SU-DHL-6 (cell line): ENCODE measurements at regions not wholly inside any gene's neighbourhood (a gene's known extent, or its start where the extent isn't known, plus 50 kb on each side); places are given as distances from the start of the nearest gene placed in this dataset.
A peak's percentile ranks its signal among the peaks of the same experiment; 100 is the strongest.

Source experiments
- H2AFZ ChIP-seq: fragments of 200-600 bp; sonication (generic); 2 replicates; pipeline ENCODE4 v1.6.1; 2014; ENCODE audit warnings: low read depth, mild to moderate bottlenecking, moderate library complexity, mixed read lengths, antibody characterized with exemption, low read length; ENCODE audit not compliant: severe bottlenecking
- H3F3A ChIP-seq: fragments of 200-600 bp; shearing (Covaris generic); 2 replicates; pipeline ENCODE4 v1.6.0; 2016; ENCODE audit warnings: antibody characterized with exemption, mild to moderate bottlenecking; ENCODE audit not compliant: insufficient read depth
- H3K27ac ChIP-seq: fragments of 200-600 bp; sonication (generic); 2 replicates; pipeline ENCODE4 v1.5.1; 2016; ENCODE audit warnings: low read depth, mild to moderate bottlenecking, low read length, moderate library complexity, mixed read lengths
- H3K27me3 ChIP-seq: fragments of 200-600 bp; sonication (generic), shearing (Covaris generic); 2 replicates; pipeline ENCODE4 v1.6.0; 2014; ENCODE audit warnings: mild to moderate bottlenecking, low read length
- H3K36me3 ChIP-seq: fragments of 200-600 bp; sonication (generic); 2 replicates; pipeline ENCODE4 v1.6.1; 2014; ENCODE audit warnings: mild to moderate bottlenecking, low read length, mixed read lengths
- H3K4me2 ChIP-seq: fragments of 300-600, 200-600 bp; shearing (Covaris generic), sonication (generic); 2 replicates; pipeline ENCODE4 v1.6.0; 2014; ENCODE audit warnings: low read length, low read depth, mild to moderate bottlenecking; ENCODE audit not compliant: poor library complexity, severe bottlenecking
- H3K4me3 ChIP-seq: fragments of 200-600 bp; sonication (generic); 2 replicates; pipeline ENCODE4 v1.5.1; 2014; ENCODE audit warnings: antibody characterized with exemption, low read length, mild to moderate bottlenecking, mixed read lengths; ENCODE audit not compliant: insufficient read depth, poor library complexity, severe bottlenecking
- H3K79me2 ChIP-seq: fragments of 200-600 bp; sonication (generic); 2 replicates; pipeline ENCODE4 v1.6.1; 2014; ENCODE audit warnings: mild to moderate bottlenecking, low read length, moderate library complexity; ENCODE audit not compliant: insufficient read depth
- H3K9ac ChIP-seq: fragments of 200-600 bp; sonication (generic); 2 replicates; pipeline ENCODE4 v1.7.0; 2014; ENCODE audit warnings: mild to moderate bottlenecking, low read length
- H3K9me2 ChIP-seq: fragments of 200-600 bp; sonication (generic); replicated peaks from 2 replicates; pipeline ENCODE4 v1.6.1; 2014; ENCODE audit warnings: low read length; ENCODE audit not compliant: insufficient read depth
- H3K9me3 ChIP-seq: fragments of 200-600 bp; sonication (generic); 2 replicates; pipeline ENCODE4 v1.6.1; 2014; ENCODE audit warnings: low read length, mixed read lengths; ENCODE audit not compliant: insufficient read depth
- H4K20me1 ChIP-seq: fragments of 200-600 bp; sonication (generic); 2 replicates; pipeline ENCODE4 v1.6.1; 2014; ENCODE audit warnings: low read depth, mild to moderate bottlenecking, antibody characterized with exemption, low read length, moderate library complexity, mixed read lengths
- CTCF ChIP-seq: fragments of 200-600 bp; sonication (generic); IDR thresholded peaks from one replicate; pipeline ENCODE4 v1.5.1; 2017; ENCODE audit warnings: antibody characterized with exemption, mild to moderate bottlenecking, low read length, moderate library complexity; ENCODE audit not compliant: insufficient read depth, poor library complexity, severe bottlenecking
- EZH2phosphoT487 ChIP-seq: fragments of 200-600 bp; sonication (generic), shearing (Covaris generic); conservative IDR thresholded peaks from 2 replicates; pipeline ENCODE4 v1.6.1; 2018; ENCODE audit warnings: mild to moderate bottlenecking, antibody characterized with exemption, low read length, moderate library complexity, mixed read lengths

GRCh38 chr4:102447413-102447812, 53.7 kb upstream of the NFKB1 start:
- Histone ChIP-seq H3K27ac (no peak overlapping the region), H3K79me2 (no peaks in the 10 kb centered on the region), H3F3A (no peaks in the 10 kb centered on the region), H3K9me2 (no peaks in the 10 kb centered on the region), H2AFZ (no peak overlapping the region), H4K20me1 (no peaks in the 10 kb centered on the region), H3K36me3 (no peaks in the 10 kb centered on the region), H3K9me3 (no peaks in the 10 kb centered on the region), H3K4me2 (no peak overlapping the region), H3K4me3 (no peak overlapping the region), H3K9ac (no peak overlapping the region), H3K27me3 (no peaks in the 10 kb centered on the region)
- no peak for TF ChIP-seq EZH2phosphoT487
- no peak for TF ChIP-seq CTCF

- Histone ChIP-seq H3K9ac (no peak overlapping the region), H3K36me3 (no peaks in the 10 kb centered on the region), H3K9me3 (no peaks in the 10 kb centered on the region), H3K27me3 (no peaks in the 10 kb centered on the region), H4K20me1 (no peaks in the 10 kb centered on the region), H3F3A (no peaks in the 10 kb centered on the region), H3K4me3 (no peak overlapping the region), H3K4me2 (no peak overlapping the region), H3K27ac (no peak overlapping the region), H3K79me2 (no peaks in the 10 kb centered on the region), H3K9me2 (no peaks in the 10 kb centered on the region), H2AFZ (no peak overlapping the region)
- TF ChIP-seq CTCF: peak; percentile 12
- TF ChIP-seq EZH2phosphoT487: no peak
These were observed 51.3 kb upstream of the NFKB1 start for GRCh38 chr4:102449751-102450352.

- no peaks in the 10 kb centered on the region for H3K9me2 ChIP-seq
- H3K27ac ChIP-seq: no peak overlapping the region
- H3K9me3 ChIP-seq: no peaks in the 10 kb centered on the region
These were observed 49.9 kb upstream of the NFKB1 start for GRCh38 chr4:102451266-102451665.

More at GRCh38 chr4:102451266-102451665, 49.9 kb upstream of the NFKB1 start:
- no peak overlapping the region for H3K4me3 ChIP-seq
- no peaks in the 10 kb centered on the region for H4K20me1 ChIP-seq
- H3K36me3 ChIP-seq: no peaks in the 10 kb centered on the region
- no peaks in the 10 kb centered on the region for H3K79me2 ChIP-seq
- H3K4me2 ChIP-seq: no peak overlapping the region
- no peak overlapping the region for H3K9ac ChIP-seq
- no peaks in the 10 kb centered on the region for H3K27me3 ChIP-seq
- H2AFZ ChIP-seq: no peak overlapping the region
- no peaks in the 10 kb centered on the region for H3F3A ChIP-seq
- TF ChIP-seq EZH2phosphoT487 (no peak), CTCF (no peak)
